GM21737 (cell line): ENCODE measurements at regions not wholly inside any gene's neighbourhood (a gene's known extent, or its start where the extent isn't known, plus 50 kb on each side); places are given as distances from the start of the nearest gene placed in this dataset.
"Not testable (repeated sequence)": the region's sequence is repeated elsewhere in the genome, so short reads cannot be mapped to it uniquely, and the experiment has no call there.

Experiments used
- ATAC-seq: cut with Tn5 transposase; IDR thresholded peaks from one replicate; pipeline ENCODE4 v1.9.1; 2021; ENCODE audit warnings: mild to moderate bottlenecking, moderate library complexity; ENCODE audit not compliant: unreplicated experiment

- no peak for ATAC-seq
Measured at GRCh38 chr4:166153548-166153947, 280.5 kb downstream of the TLL1 start.

- no peak for ATAC-seq
Measured at GRCh38 chr4:166162327-166162726, 289.3 kb downstream of the TLL1 start.

GRCh38 chr4:166165829-166166420, 292.9 kb downstream of the TLL1 start:
- ATAC-seq, result peak; percentile 96

GRCh38 chr4:166169111-166169510, 296.1 kb downstream of the TLL1 start:
- no peak for ATAC-seq

GRCh38 chr4:166172619-166173018, 299.6 kb downstream of the TLL1 start:
- no peak for ATAC-seq

- no peak for ATAC-seq
Measured at GRCh38 chr4:166174717-166175490, 301.9 kb downstream of the TLL1 start.

GRCh38 chr4:166182145-166182544, 309.1 kb downstream of the TLL1 start:
- ATAC-seq, result no peak

GRCh38 chr4:166195101-166195500, 322.1 kb downstream of the TLL1 start:
- ATAC-seq, result no peak

- no peak for ATAC-seq
Measured at GRCh38 chr4:166197166-166197565, 324.1 kb downstream of the TLL1 start.

- no peak for ATAC-seq
Measured at GRCh38 chr4:166198041-166198440, 325.0 kb downstream of the TLL1 start.

GRCh38 chr4:166198516-166199310, 325.7 kb downstream of the TLL1 start:
- ATAC-seq, result no peak

GRCh38 chr4:166202991-166203390, 330.0 kb downstream of the TLL1 start:
- no peak for ATAC-seq

GRCh38 chr4:166212326-166212725, 339.3 kb downstream of the TLL1 start:
- not testable (repeated sequence) for ATAC-seq

- ATAC-seq, result no peak
Measured at GRCh38 chr4:166222271-166222670, 349.2 kb downstream of the TLL1 start.

GRCh38 chr4:166228112-166228511, 355.1 kb downstream of the TLL1 start:
- no peak for ATAC-seq

GRCh38 chr4:166229799-166230198, 356.8 kb downstream of the TLL1 start:
- ATAC-seq, result no peak

- no peak for ATAC-seq
Measured at GRCh38 chr4:166230841-166231240, 357.8 kb downstream of the TLL1 start.

- no peak for ATAC-seq
Measured at GRCh38 chr4:166239354-166239753, 366.3 kb downstream of the TLL1 start.

- no peak for ATAC-seq
Measured at GRCh38 chr4:166252487-166253402, 379.7 kb downstream of the TLL1 start.

GRCh38 chr4:166257276-166257675, 384.2 kb downstream of the TLL1 start:
- no peak for ATAC-seq

GRCh38 chr4:166257891-166258290, 384.9 kb downstream of the TLL1 start:
- no peak for ATAC-seq
